ENCODE measurements at regions not wholly inside any gene's neighbourhood (a gene's known extent, or its start where the extent isn't known, plus 50 kb on each side); places are given as distances from the start of the nearest gene placed in this dataset.

- no peak for TF ChIP-seq CTCF (conservative IDR thresholded peaks at IDR 0.05; ENCODE audit: low read depth in 2 of 2)
- no peak for TF ChIP-seq CREB1 (CRISPR knock-in tag; IDR thresholded peaks at IDR 0.05; ENCODE audit: low read depth)
- no peak for TF ChIP-seq EZH2phosphoT487 (IDR thresholded peaks at IDR 0.05; ENCODE audit: unreplicated experiment)
- peak; percentile 75; the same call in 1 of the 2 replicates for TF ChIP-seq NANOG (IDR thresholded peaks at IDR 0.05; ENCODE audit: borderline replicate concordance)
- TF ChIP-seq REST (IDR thresholded peaks at IDR 0.05; ENCODE audit: unreplicated experiment) = no peak
Observed at GRCh38 chr16:51896013-51896412, 650.9 kb downstream of the TOX3 start.
